CD4-positive, CD25-positive, alpha-beta regulatory T cell (primary cell): ENCODE measurements at regions not wholly inside any gene's neighbourhood (a gene's known extent, or its start where the extent isn't known, plus 50 kb on each side); places are given as distances from the start of the nearest gene placed in this dataset.

Source experiments
- ATAC-seq, 2 donors: fragments of 150-1000 bp; cut with Tn5 transposase; one replicate each; pipeline ENCODE4 v1.10.0; 2021; ENCODE audit warnings: low read depth in 2 of 2, moderate number of reproducible peaks in 2 of 2, moderate library complexity in 1 of 2
- DNase-seq, 3 donors: peaks; one replicate each; pipeline versions ENCODE4 v3.0.0 to v3.0.0-alpha.2; 2012 to 2022; ENCODE audit warnings: mixed read lengths in 1 of 3
- H3K27ac ChIP-seq: one replicate; pipeline ENCODE4 v1.7.0; 2013; ENCODE audit warnings: mild to moderate bottlenecking, low read length; ENCODE audit not compliant: insufficient read depth, poor library complexity, severe bottlenecking
- H3K27me3 ChIP-seq: one replicate; pipeline ENCODE4 v1.7.0; 2013; ENCODE audit warnings: low read length; ENCODE audit not compliant: control insufficient read depth, insufficient read depth
- H3K36me3 ChIP-seq: one replicate; pipeline ENCODE4 v1.7.0; 2013; ENCODE audit warnings: mild to moderate bottlenecking, low read length, moderate library complexity; ENCODE audit not compliant: control insufficient read depth, insufficient read depth
- H3K4me1 ChIP-seq: 2 replicates; pipeline ENCODE4 v1.7.0; 2013; ENCODE audit warnings: mild to moderate bottlenecking, low read length; ENCODE audit not compliant: insufficient read depth, control insufficient read depth, poor library complexity, severe bottlenecking
- H3K4me3 ChIP-seq: one replicate; pipeline ENCODE4 v1.7.0; 2013; ENCODE audit warnings: low read depth, mild to moderate bottlenecking, low read length, moderate library complexity
- H3K9me3 ChIP-seq, 2 experiments: 1 replicate in 1 of 2; 2 replicates in 1 of 2; pipeline ENCODE4 v1.7.0; 2013; ENCODE audit warnings: low read length in 2 of 2, mild to moderate bottlenecking in 1 of 2, moderate library complexity in 1 of 2; ENCODE audit not compliant: control insufficient read depth in 2 of 2
- H3K27ac Mint-ChIP-seq, 3 donors: one replicate each; pipeline ENCODE4 v1.8.0; 2020 to 2022; ENCODE audit warnings: mild to moderate bottlenecking in 3 of 3, mixed read lengths in 3 of 3, moderate library complexity in 2 of 3
- H3K27me3 Mint-ChIP-seq: one replicate; pipeline ENCODE4 v1.8.0; 2022; ENCODE audit warnings: mild to moderate bottlenecking, mixed read lengths
- H3K36me3 Mint-ChIP-seq: one replicate; pipeline ENCODE4 v1.8.0; 2020; ENCODE audit warnings: mixed read lengths
- H3K4me1 Mint-ChIP-seq, 4 donors: one replicate each; pipeline ENCODE4 v1.8.0; 2020 to 2022; ENCODE audit warnings: mixed read lengths in 4 of 4, mild to moderate bottlenecking in 1 of 4
- H3K4me3 Mint-ChIP-seq, 4 donors: one replicate each; pipeline ENCODE4 v1.8.0; 2020 to 2022; ENCODE audit warnings: mild to moderate bottlenecking in 4 of 4, mixed read lengths in 4 of 4, moderate library complexity in 3 of 4
- H3K9me3 Mint-ChIP-seq, 7 donors: one replicate each; pipeline ENCODE4 v1.8.0; 2020 to 2022; ENCODE audit warnings: mixed read lengths in 7 of 7, mild to moderate bottlenecking in 3 of 7, moderate library complexity in 2 of 7

- no peaks in the 10 kb centered on the region for H3K9me3 ChIP-seq
- no peak overlapping the region for H3K27ac Mint-ChIP-seq
- no peaks in the 10 kb centered on the region for H3K36me3 Mint-ChIP-seq
- no peaks in the 10 kb centered on the region for H3K27me3 Mint-ChIP-seq
- H3K36me3 ChIP-seq, result no peaks in the 10 kb centered on the region
- H3K4me3 ChIP-seq, result no peak overlapping the region
- H3K27ac ChIP-seq, result no peak overlapping the region
- no peak for DNase-seq
- H3K4me1 Mint-ChIP-seq, result no peaks in the 10 kb centered on the region
- no peak overlapping the region for H3K4me3 Mint-ChIP-seq
- ATAC-seq, result no peak
- no peaks in the 10 kb centered on the region for H3K9me3 Mint-ChIP-seq
- no peaks in the 10 kb centered on the region for H3K27me3 ChIP-seq
- H3K4me1 ChIP-seq, result no peaks in the 10 kb centered on the region
These were observed 179.8 kb downstream of the TFEC start for GRCh38 chr7:115850774-115851173.

- H3K4me3 Mint-ChIP-seq, result no peak overlapping the region
- DNase-seq (no peak), ATAC-seq (no peak)
- no peaks in the 10 kb centered on the region for H3K27me3 Mint-ChIP-seq
- H3K27ac Mint-ChIP-seq, result no peak overlapping the region
- H3K9me3 Mint-ChIP-seq, result peaks cover 0 to 1% (median 0%) of the 10 kb centered on the region in 7 donors
- no peak overlapping the region for H3K4me3 ChIP-seq
- H3K4me1 Mint-ChIP-seq, result no peaks in the 10 kb centered on the region
- H3K9me3 ChIP-seq, result no peaks in the 10 kb centered on the region
- no peaks in the 10 kb centered on the region for H3K36me3 ChIP-seq
- H3K36me3 Mint-ChIP-seq, result no peaks in the 10 kb centered on the region
- no peaks in the 10 kb centered on the region for H3K27me3 ChIP-seq
- H3K27ac ChIP-seq, result no peak overlapping the region
- no peaks in the 10 kb centered on the region for H3K4me1 ChIP-seq
These were observed 185.7 kb downstream of the TFEC start for GRCh38 chr7:115844857-115845256.

- no peaks in the 10 kb centered on the region for H3K27me3 Mint-ChIP-seq
- Histone ChIP-seq H3K27ac (no peak overlapping the region), H3K27me3 (no peaks in the 10 kb centered on the region), H3K9me3 (no peaks in the 10 kb centered on the region), H3K4me1 (no peaks in the 10 kb centered on the region), H3K36me3 (no peaks in the 10 kb centered on the region), H3K4me3 (no peak overlapping the region)
- no peaks in the 10 kb centered on the region for H3K36me3 Mint-ChIP-seq
- no peak overlapping the region for H3K27ac Mint-ChIP-seq
- DNase-seq (no peak), ATAC-seq (no peak)
- H3K4me1 Mint-ChIP-seq, result no peaks in the 10 kb centered on the region
- no peak overlapping the region for H3K4me3 Mint-ChIP-seq
- H3K9me3 Mint-ChIP-seq, result peaks cover 0 to 6% (median 0%) of the 10 kb centered on the region in 7 donors
These were observed 189.9 kb downstream of the TFEC start for GRCh38 chr7:115840702-115841101.

GRCh38 chr7:115838829-115839228 lies 191.7 kb downstream of the TFEC start:
- no peak overlapping the region for H3K27ac Mint-ChIP-seq
- no peaks in the 10 kb centered on the region for H3K4me1 ChIP-seq
- no peaks in the 10 kb centered on the region for H3K9me3 ChIP-seq
- H3K36me3 ChIP-seq, result no peaks in the 10 kb centered on the region
- H3K4me3 Mint-ChIP-seq, result no peak overlapping the region
- H3K4me1 Mint-ChIP-seq, result no peaks in the 10 kb centered on the region
- no peaks in the 10 kb centered on the region for H3K27me3 Mint-ChIP-seq
- H3K9me3 Mint-ChIP-seq, result peaks cover 0 to 6% (median 0%) of the 10 kb centered on the region in 7 donors
- H3K4me3 ChIP-seq, result no peak overlapping the region
- H3K36me3 Mint-ChIP-seq, result no peaks in the 10 kb centered on the region
- H3K27ac ChIP-seq, result no peak overlapping the region
- no peak for DNase-seq
- no peaks in the 10 kb centered on the region for H3K27me3 ChIP-seq
- ATAC-seq, result no peak

GRCh38 chr7:115831371-115831770 lies 199.2 kb downstream of the TFEC start:
- Mint-ChIP-seq H3K4me1 (no peaks in the 10 kb centered on the region), H3K9me3 (peaks cover 0 to 2% (median 0%) of the 10 kb centered on the region in 7 donors), H3K27me3 (no peaks in the 10 kb centered on the region), H3K4me3 (no peak overlapping the region), H3K27ac (no peak overlapping the region), H3K36me3 (no peaks in the 10 kb centered on the region)
- DNase-seq (no peak), ATAC-seq (no peak)
- Histone ChIP-seq H3K27ac (no peak overlapping the region), H3K36me3 (no peaks in the 10 kb centered on the region), H3K9me3 (no peaks in the 10 kb centered on the region), H3K4me3 (no peak overlapping the region), H3K27me3 (no peaks in the 10 kb centered on the region), H3K4me1 (no peaks in the 10 kb centered on the region)

- no peaks in the 10 kb centered on the region for H3K4me1 Mint-ChIP-seq
- DNase-seq, result no peak
- H3K9me3 Mint-ChIP-seq, result peaks cover 0 to 2% (median 0%) of the 10 kb centered on the region in 7 donors
These were observed 203.1 kb downstream of the TFEC start for GRCh38 chr7:115827305-115828045.

GRCh38 chr7:115825456-115826115 lies 205.0 kb downstream of the TFEC start:
- no peak overlapping the region for H3K27ac ChIP-seq
- H3K4me1 ChIP-seq, result no peaks in the 10 kb centered on the region
- H3K4me3 ChIP-seq, result no peak overlapping the region
- no peak for ATAC-seq
- H3K9me3 ChIP-seq, result no peaks in the 10 kb centered on the region
- Mint-ChIP-seq H3K9me3 (peaks cover 0 to 3% (median 0%) of the 10 kb centered on the region in 7 donors), H3K4me3 (no peak overlapping the region), H3K4me1 (no peaks in the 10 kb centered on the region), H3K27me3 (no peaks in the 10 kb centered on the region), H3K36me3 (no peaks in the 10 kb centered on the region), H3K27ac (no peak overlapping the region)
- no peaks in the 10 kb centered on the region for H3K36me3 ChIP-seq
- no peaks in the 10 kb centered on the region for H3K27me3 ChIP-seq
- no peak for DNase-seq

More at GRCh38 chr7:115827305-115828045, 203.1 kb downstream of the TFEC start:
- H3K36me3 Mint-ChIP-seq, result no peaks in the 10 kb centered on the region
- Histone ChIP-seq H3K4me3 (no peak overlapping the region), H3K27ac (no peak overlapping the region), H3K36me3 (no peaks in the 10 kb centered on the region), H3K27me3 (no peaks in the 10 kb centered on the region), H3K9me3 (no peaks in the 10 kb centered on the region), H3K4me1 (no peaks in the 10 kb centered on the region)
- H3K27me3 Mint-ChIP-seq, result no peaks in the 10 kb centered on the region
- H3K27ac Mint-ChIP-seq, result peak overlapping the region in 1 of 3 donors; percentile 69
- no peak overlapping the region for H3K4me3 Mint-ChIP-seq
- ATAC-seq, result no peak

GRCh38 chr7:115822801-115823200 lies 207.8 kb downstream of the TFEC start:
- Histone ChIP-seq H3K27me3 (no peaks in the 10 kb centered on the region), H3K27ac (no peak overlapping the region), H3K4me1 (no peaks in the 10 kb centered on the region), H3K36me3 (no peaks in the 10 kb centered on the region), H3K4me3 (no peak overlapping the region), H3K9me3 (no peaks in the 10 kb centered on the region)
- Mint-ChIP-seq H3K4me3 (no peak overlapping the region), H3K27me3 (no peaks in the 10 kb centered on the region), H3K4me1 (no peaks in the 10 kb centered on the region), H3K9me3 (peaks cover 0 to 4% (median 0%) of the 10 kb centered on the region in 7 donors), H3K27ac (no peak overlapping the region), H3K36me3 (no peaks in the 10 kb centered on the region)
- ATAC-seq (no peak), DNase-seq (no peak)
